ENCODE measurements at regions not wholly inside any gene's neighbourhood (a gene's known extent, or its start where the extent isn't known, plus 50 kb on each side); places are given as distances from the start of the nearest gene placed in this dataset.

GRCh38 chr2:59314031-59314766 lies 1073.1 kb upstream of the FANCL start:
- Mint-ChIP-seq H3K4me1 (peaks cover 16% of the 10 kb centered on the region), H3K4me3 (no peak overlapping the region), H3K27ac (no peak overlapping the region), H3K9me3 (ENCODE audit: insufficient read depth) (no peaks in the 10 kb centered on the region), H3K27me3 (peaks cover 23% of the 10 kb centered on the region)
- CTCF ChIA-PET, result interaction anchor here (0.6 to 1.2 kb wide), 2 partner anchors 13 to 1269 kb away, joined by 3 read pairs; no protein-coding TSS in a partner anchor
- TF ChIP-seq CTCF (IDR thresholded peaks at IDR 0.05) (no peak), EZH2 (IDR thresholded peaks at IDR 0.05; ENCODE audit: borderline replicate concordance, insufficient read depth, low read depth, low read length, poor library complexity, severe bottlenecking) (no peak)
- 87% methylated on average over 12 of the region's 16 CpGs for WGBS (ENCODE audit: insufficient coverage)
- intact Hi-C loops (cut with micrococcal nuclease), result no loop called here
- no peak for DNase-seq
- Histone ChIP-seq H3K9me3 (ENCODE audit: control extremely low read depth in 1 of 3, control insufficient read depth in 2 of 3, insufficient read depth in 1 of 3, low read length in 2 of 3) (no peaks in the 10 kb centered on the region), H4K20me1 (ENCODE audit: control insufficient read depth, insufficient read depth, low read length, poor library complexity, severe bottlenecking) (no peaks in the 10 kb centered on the region), H3K27ac (ENCODE audit: low read length in 2 of 2) (no peak overlapping the region), H3K4me3 (ENCODE audit: control extremely low read depth in 1 of 5, extremely low read depth in 1 of 5, insufficient read depth in 1 of 5, low read depth in 2 of 5, low read length in 4 of 5) (no peak overlapping the region), H3K9ac (ENCODE audit: low read length) (no peak overlapping the region), H3K4me1 (ENCODE audit: control insufficient read depth in 2 of 2, insufficient read depth in 2 of 2, low read length in 2 of 2) (peaks cover 2 to 7% of the 10 kb centered on the region in 2 donors), H3K27me3 (replicated peaks in 1 of 4; ENCODE audit: control extremely low read depth in 1 of 4, control insufficient read depth in 3 of 4, insufficient read depth in 4 of 4, low read length in 3 of 4) (peaks cover 0 to 4% (median 0%) of the 10 kb centered on the region in 4 experiments), H3K79me2 (ENCODE audit: control insufficient read depth, insufficient read depth, low read length) (no peaks in the 10 kb centered on the region), H3K36me3 (replicated peaks in 1 of 2; ENCODE audit: control extremely low read depth in 1 of 2, control insufficient read depth in 1 of 2, extremely low read depth in 1 of 2, insufficient read depth in 2 of 2, low read length in 1 of 2) (no peaks in the 10 kb centered on the region), H2AFZ (ENCODE audit: insufficient read depth, low read depth, low read length, poor library complexity, severe bottlenecking) (no peak overlapping the region), H3K4me2 (replicated peaks; ENCODE audit: low read depth, low read length, poor library complexity, severe bottlenecking) (no peak overlapping the region)
- POLR2A ChIA-PET, result no interaction called here
- ATAC-seq (ENCODE audit: low read depth), result no peak
